HG03097 (cell line): ENCODE measurements at regions not wholly inside any gene's neighbourhood (a gene's known extent, or its start where the extent isn't known, plus 50 kb on each side); places are given as distances from the start of the nearest gene placed in this dataset.
"Not testable (repeated sequence)": the region's sequence is repeated elsewhere in the genome, so short reads cannot be mapped to it uniquely, and the experiment has no call there.

Experiments used
- ATAC-seq: cut with Tn5 transposase; IDR thresholded peaks from one replicate; pipeline ENCODE4 v1.9.1; 2021; ENCODE audit not compliant: unreplicated experiment, low FRiP score

DNA sequence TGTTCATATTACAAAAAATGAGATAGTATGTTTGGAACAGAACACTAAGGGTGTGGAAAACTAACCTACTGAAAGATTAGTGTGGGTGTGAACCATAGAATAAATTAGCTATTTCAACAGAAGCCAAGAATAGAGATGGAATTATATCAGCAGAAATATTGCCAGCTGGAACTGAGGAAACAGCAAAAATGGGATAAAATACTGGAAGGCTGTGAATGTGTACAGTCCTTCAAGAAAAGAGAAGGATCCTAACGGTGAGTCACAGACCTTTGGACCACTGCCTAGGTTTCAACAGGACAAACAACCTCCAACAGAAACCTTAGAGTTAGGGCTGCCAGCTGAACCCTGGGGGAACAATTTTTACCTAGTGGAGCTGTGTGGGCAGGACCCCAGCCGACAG, 395.0 kb downstream of the ZWINT start:
- no peak for ATAC-seq

DNA sequence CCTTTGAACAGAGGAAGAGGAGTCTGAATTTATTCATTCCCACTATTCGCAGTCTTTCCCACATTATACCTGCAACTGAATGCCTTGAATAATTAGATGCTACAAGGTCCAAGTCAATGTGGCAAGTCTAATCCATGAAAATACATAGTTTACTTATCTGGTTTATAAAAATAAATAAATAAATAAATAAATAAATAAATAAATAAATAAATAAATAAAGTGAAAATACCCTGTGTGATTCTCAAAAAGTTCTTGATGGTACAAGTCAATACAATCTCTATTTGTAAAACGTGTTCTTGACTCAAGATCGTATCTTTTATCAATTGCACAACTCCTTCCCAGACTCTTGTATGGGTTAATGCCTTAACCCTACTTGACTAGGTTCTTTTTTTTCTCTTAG, 417.7 kb downstream of the ZWINT start:
- ATAC-seq: no peak

DNA sequence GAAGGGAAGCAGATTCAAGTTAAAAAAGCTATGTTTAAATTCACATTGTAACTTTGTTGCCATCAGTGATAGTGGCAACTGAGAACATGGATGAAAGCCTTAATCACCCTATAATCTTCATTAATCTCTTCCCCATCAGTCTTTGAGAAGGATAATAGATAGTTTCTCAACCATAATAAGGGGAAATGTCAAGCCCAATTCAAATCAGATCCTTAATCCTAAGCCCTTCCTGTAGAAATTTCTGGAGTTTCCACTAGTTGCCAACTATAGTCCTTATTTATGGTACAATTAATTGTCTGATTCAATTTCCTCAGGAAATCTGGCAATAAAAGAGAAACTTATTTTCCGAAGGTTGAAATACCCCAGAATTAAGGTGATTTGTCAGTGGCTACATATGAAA, 431.8 kb downstream of the ZWINT start:
- no peak for ATAC-seq

DNA sequence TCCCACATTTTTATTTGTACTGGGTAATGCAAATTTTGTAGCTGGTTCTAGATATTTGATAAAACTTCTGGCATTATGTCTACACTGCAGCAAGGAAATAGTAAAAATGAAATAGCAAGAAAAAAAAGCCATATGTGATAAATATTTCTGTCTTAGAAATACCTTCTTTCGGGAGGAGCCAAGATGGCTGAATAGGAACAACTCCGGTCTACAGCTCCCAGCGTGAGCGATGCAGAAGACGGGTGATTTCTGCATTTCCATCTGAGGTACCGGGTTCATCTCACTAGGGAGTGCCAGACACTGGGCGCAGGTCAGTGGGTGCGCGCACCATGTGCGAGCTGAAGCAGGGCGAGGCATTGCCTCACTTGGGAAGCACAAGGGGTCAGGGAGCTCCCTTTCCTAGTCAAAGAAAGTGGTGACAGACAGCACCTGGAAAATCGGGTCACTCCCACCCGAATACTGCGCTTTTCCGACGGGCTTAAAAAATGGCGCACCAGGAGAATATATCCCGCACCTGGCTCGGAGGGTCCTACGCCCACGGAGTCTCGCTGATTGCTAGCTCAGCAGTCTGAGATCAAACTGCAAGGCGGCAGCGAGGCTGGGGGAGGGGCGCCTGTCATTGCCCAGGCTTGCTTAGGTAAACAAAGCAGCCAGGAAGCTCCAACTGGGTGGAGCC, 461.4 kb downstream of the ZWINT start:
- not testable (repeated sequence) for ATAC-seq

DNA sequence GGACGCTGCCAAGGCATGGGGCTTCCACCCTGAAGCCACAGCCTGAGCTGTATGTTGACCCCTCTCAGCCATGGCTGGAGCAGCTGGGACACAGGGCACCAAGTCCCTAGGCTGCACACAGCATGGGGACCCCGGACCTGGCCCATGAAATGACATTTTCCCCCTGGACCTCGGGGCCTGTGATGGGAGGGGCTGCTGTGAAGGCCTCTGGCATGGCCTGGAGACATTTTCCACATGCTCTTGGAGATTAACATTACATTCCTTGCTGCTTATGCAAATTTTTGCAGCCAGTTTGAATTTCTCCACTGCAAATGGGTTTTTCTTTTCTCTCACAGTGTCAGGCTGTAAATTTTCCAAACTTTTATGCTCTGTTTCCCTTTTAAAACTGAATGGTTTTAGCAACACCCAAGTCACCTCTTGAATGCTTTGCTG, 463.6 kb downstream of the ZWINT start:
- no peak for ATAC-seq

DNA sequence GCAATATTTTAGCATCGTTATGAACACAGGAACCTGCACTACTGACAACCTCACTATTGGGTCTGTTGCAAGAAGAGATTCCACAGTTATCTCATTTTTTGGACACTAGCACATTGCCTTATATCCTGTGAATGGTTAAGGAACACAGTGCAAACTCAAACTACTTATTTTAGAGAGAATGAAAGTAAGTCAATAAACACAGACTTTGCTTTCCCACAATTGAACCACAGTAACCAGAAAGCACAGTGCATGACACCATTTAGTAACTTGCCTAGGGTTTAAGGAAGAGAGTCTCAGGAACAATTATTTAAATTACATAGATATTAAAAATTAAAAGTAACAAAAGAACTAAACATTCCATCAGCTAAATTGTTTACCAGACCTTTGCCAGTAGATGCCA, 468.8 kb downstream of the ZWINT start:
- ATAC-seq: no peak

DNA sequence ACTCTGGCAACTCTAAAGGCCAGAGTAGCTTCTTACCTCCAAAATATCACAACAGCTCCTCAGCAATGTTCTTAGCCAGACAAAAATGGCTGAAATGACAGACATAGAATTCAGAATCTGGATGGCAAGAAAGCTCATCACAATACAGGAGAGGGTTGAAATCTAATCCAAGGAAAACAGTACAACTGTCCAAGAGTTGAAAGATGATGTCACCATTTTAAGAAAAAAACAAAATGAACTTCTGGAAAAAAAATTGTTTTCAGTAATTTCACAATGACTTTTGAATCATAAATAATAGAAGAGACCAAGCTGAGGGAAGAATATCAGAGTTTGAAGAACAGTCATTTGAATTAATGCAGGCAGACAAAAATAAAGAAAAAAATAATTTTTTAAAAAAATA, 479.5 kb downstream of the ZWINT start:
- no peak for ATAC-seq

DNA sequence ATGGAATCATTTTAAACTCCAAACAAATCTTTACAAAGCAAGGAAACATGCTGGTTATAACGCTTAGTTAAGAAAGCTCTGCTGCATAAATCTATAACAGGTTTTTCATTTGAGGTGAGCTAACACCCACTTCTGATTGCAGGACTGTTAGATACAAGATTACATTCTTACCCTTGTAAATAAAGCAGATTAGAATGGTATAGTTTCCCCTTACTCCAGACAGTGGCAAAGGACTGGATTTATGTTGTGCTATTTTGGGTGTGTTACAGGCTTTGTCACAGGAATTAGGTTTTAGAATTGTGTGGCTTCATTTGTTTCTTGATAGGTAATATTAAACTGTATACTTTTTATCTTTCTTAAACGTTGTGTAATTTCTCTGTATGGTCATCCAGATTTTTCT, 487.6 kb downstream of the ZWINT start:
- no peak for ATAC-seq

DNA sequence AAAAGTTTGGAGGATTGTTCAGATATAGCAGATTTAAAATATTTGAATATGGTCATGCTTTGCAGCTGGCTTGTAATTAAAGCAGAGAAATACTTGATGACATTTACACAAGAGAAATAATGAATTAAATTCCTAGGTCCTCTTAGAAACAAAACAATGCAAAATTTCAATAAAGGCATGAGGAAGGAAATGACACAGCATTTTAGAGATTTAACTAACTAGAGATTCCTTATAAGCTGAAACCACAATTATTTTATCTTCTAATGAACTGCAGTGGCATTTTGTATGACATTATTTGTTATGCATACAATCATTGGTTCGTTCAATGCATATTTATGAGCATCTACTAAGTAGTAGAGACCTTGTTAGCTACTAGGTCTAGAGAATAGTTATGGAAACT, 490.9 kb downstream of the ZWINT start:
- no peak for ATAC-seq

DNA sequence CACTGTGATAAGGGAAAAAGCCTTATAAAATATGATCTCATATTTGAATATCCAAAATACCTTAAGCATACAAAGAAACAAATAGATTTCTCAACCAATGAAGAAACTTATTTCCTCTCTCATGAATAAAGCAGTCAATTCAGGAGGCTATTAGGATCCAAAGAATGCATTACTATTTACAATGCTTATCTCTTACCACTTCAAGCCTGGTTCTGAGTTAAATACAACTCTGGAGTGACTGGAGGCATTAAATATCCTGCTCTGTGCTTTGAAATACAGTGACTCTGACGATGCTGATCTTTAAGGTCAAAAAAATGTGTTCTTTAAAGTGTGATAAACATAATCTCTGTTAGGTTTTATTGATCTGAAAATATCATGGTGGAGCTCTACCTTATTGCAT, 493.2 kb downstream of the ZWINT start:
- no peak for ATAC-seq

DNA sequence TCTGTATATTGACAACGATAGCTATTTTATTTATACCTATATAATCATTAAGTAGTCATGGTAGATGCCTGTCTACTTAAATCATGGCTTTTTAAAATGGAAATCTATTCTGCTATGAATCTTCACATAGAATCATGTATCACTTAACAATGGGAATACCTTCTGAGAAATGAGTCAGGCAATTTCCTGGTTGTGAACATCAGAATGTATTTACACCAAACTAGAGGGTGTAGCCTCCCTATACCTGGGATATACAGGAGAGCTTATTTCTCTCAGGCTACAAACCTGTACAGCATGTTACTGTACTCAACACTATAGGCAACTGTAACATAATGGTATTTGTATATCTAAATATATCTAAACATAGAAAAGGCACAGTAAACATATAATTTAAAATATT, 502.3 kb downstream of the ZWINT start:
- ATAC-seq: no peak

DNA sequence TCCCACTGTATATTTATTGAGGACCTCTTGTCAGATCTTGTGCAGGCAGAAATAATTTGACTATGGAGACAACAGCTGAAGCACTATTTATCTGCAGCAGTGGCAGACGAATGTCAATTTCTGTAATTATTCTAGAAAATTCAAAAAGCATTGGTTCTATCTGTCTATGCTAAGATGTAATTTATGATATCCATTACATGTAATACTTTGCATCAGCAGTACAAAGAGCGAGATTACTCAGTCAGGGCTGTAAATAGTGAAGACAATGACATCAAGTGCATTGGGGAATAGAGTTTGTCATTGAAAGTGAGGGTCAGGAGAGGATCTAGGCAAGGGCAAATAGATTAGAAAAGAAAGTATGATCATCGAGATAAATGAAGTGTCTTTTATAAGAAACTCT, 508.2 kb downstream of the ZWINT start:
- ATAC-seq: no peak

DNA sequence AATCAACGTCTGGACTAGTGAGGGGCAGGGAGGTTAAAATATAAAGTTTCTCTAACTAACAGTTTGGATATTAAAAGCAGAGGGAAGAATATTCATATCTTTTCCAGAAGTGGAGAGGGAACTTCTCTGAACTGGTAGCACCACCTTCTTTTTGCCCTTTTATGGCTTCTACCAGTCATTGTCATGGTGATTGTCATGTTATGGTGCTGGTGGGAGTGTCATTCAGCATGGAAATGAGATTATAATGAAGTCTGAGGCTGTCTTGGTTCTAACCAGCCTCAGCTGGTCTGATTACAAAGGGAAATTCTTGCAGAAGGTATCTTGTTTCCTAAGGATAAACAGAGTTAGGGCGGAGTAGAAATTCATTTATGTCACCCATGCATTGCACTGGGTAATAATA, 523.8 kb downstream of the ZWINT start:
- no peak for ATAC-seq

DNA sequence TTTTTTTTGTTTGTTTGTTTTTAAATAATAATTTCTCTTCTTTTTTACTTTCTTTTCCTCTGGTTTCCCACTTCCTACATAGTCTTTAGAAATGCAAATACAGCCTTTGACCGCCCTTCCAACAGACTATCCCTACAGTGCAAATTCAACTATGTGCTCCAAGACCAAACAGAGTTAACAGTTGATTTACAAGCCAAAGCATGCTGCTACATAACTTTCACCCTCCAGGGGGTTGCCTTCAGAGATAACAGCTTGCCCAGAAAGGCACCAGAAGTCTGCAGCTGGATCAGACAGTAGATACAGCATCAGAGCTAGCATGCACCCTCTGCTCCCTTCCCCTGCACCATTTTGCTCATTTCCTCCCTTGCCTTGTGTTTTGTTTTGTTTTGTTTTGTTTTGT, 539.0 kb downstream of the ZWINT start:
- no peak for ATAC-seq

DNA sequence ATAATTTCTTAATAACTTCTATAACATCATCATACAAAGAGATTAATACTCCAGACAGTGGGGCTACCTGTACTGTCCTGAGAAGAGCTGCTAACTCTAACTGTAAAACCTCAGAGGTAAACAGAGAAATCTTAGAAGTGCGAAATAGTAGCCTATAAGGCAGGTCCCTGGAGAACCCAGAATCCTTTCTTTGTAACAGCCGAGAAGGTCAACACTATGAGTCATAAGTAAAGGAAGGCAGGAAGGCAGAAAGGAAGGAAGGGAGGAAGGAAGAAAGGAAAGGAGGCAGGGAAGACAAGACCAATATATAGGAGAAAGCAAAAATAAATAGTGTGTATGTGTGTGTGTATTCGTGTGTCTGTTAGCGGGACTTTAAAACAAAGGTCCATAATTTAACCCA, 540.6 kb downstream of the ZWINT start:
- no peak for ATAC-seq

DNA sequence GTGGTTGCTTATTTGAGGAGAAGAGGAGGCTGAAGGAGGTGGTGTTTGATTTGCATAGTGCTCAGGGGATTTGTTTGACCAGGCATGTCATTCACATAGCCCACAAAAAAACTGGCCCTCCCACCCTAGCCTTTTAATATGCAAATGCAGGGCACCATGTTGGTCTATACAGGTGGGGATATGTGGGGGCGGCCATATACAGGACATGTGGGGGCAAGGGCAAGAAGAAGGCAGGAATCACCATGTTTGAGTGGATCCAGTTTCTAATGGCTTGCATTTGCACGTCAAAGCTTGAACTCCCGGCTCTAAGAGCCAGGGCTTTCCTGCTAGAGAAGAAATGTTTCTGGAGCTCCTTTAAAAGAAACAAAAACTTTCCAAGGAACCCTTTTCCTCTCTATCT, 541.0 kb downstream of the ZWINT start:
- ATAC-seq: no peak

DNA sequence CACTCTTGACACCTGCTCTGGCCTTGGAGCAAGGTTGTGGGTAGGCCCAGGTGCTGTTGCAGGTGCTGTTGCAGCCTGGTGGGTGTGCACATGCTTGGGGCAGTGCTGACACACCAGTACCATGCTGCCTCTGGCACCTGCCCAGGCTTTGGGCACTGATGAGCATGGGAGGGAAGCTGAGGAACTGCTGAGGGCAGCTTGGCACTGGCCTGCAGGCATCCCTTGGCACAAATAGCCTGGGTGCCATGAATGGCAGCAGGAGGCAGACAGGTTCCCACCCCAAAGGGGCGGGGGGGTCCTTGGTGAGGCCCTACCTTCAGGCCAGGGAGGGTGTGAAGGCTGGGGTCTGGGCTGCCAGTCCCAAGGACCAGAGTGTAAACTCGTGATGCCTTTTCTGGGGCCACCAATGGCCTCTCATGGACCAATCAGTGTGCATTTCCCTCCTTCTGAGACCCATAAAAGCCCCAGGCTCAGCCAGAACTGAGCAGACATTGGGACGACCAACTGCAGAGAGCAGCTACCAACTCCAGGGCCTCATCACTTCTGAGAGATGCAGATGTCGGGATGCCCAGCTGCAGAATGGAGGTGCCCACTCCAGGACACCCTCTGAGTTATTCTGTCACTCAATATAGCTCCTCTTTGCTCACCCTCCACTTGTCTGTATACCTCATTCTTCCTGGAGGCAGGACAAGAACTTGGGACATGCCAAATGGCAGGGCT, 547.4 kb downstream of the ZWINT start:
- no peak for ATAC-seq

DNA sequence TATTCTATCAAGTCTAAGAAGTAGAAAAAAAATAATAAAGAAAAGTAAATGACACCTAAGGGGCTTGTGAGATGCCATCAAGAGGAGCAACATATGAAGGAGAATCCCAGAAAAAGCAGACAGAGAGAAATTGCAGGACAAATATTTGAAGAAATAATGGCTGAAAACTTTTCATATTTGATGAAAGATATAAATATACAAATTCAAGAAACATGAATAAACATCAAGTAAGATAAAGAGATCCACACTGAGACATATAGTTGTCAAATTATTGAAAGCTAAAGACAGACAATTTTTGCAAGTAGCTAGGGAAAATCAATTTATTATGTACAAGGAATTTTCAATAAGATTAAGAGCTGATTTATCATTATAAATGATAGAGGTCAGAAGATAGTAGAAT, 558.0 kb downstream of the ZWINT start:
- no peak for ATAC-seq

DNA sequence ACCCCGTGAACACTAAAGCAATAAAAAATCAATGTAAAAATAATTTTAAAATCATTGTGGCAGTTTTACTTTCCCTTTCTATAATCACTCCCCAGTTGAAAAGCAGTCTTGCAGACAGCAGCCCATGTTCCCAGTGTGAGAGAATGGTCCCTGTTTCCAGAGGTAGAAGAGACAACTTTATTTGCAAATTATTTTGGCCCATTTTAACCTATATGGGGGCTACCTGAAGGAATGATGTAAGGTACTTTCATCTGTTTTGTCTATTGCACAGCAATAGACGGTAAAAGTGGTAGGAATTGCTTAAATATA, 559.8 kb downstream of the ZWINT start:
- no peak for ATAC-seq

DNA sequence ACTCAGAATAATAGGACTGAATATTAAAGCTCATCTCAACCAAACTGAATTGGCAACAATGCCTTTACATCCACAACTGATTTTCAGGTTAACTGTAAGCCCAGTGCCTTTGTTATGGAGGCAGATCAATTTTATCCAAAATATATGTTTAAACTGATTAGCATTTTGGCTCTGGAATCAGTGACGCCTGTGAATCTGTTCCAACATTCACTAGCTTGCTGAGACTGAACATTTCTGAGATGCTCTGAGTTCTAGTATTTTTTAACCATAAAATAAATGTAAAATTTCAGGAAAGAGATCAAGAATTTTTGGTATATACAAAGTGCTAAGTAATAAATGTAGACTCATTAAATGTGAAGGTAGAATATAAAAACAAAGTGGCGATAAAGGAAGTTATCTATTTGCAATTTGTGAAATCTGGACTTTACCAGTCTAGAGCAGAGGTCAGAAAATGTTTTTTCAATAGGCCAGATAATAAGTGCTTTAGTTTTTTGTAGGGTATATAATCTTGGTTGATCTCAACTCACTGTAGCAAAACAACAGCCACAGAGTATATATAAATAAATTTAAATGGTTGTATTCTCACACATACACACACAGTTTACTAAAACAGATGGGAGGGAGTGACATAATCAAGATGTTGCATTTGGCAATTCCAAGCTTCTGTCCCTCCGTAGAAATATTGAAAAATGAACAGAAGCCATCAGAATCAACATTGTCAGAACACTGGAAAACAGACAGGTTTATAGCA, 560.3 kb downstream of the ZWINT start:
- no peak for ATAC-seq

DNA sequence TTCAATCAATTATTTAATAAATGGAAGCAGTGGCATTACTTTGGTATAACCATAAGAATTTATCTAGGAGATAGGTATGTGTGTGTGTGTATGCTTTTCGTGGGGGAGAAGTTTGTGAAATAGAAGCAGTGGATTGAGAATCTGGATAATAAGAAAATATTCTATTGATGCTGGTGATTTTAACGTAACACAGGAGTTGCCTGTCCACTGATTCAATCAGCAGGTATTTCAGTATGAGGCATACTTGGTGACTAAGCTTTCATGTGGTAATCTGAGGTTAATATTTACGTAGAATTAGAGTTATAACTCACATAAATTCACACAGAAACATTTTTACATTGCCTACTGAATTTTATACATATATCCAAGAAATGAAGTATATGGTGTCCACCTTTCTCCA, 568.0 kb downstream of the ZWINT start:
- no peak for ATAC-seq

DNA sequence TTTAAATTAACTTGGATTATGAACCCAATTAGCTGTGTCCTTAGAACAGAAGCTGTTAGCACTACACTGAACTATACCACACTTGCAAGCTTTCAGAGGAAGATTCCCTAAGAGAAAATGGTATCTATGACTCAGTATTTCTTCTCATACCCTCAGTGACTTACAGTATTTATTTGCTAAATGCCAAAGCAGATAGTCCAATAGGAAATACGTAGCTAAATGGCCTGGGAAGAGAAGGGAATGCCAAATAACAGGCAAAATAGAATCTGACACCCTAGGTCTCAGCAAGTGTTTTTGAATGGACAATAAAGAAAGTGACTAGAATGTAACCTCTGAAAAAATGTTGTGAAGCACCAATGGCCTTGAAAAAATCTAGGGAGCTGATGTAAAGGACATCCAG, 570.8 kb downstream of the ZWINT start:
- ATAC-seq: not testable (repeated sequence)
